Activated CD4-positive, alpha-beta T cell treated with anti-CD3 and anti-CD28 coated beads for 36 hours (primary cell): ENCODE measurements at regions not wholly inside any gene's neighbourhood (a gene's known extent, or its start where the extent isn't known, plus 50 kb on each side); places are given as distances from the start of the nearest gene placed in this dataset.

Source experiments
- ATAC-seq: fragments of 200-7000 bp; cut with Tn5 transposase; one replicate; pipeline ENCODE4 v1.10.0; 2021; ENCODE audit warnings: mild to moderate bottlenecking, moderate library complexity
- CTCF ChIA-PET: fragments of 350-600 bp; sonication (Branson Sonifier 250); formaldehyde crosslinking; loops from one replicate; lab custom pipeline; 2021; ENCODE audit warnings: antibody characterized with exemption; lab: Charles Lee
- POLR2A ChIA-PET: fragments of 350-600 bp; sonication (Branson Sonifier 250); formaldehyde crosslinking; loops from one replicate; lab custom pipeline; 2021; ENCODE audit warnings: antibody characterized with exemption, inconsistent platforms; lab: Charles Lee
- DNase-seq: peaks from one replicate; pipeline ENCODE4 v3.0.0-alpha.2; 2020
- H3K27ac Mint-ChIP-seq: one replicate; pipeline ENCODE4 v1.8.0; 2021; ENCODE audit warnings: mixed read lengths
- H3K27me3 Mint-ChIP-seq: one replicate; pipeline ENCODE4 v1.8.0; 2021; ENCODE audit warnings: mixed read lengths
- H3K36me3 Mint-ChIP-seq: one replicate; pipeline ENCODE4 v1.8.0; 2021; ENCODE audit warnings: low read depth, mixed read lengths
- H3K4me1 Mint-ChIP-seq: one replicate; pipeline ENCODE4 v1.8.0; 2021; ENCODE audit warnings: mixed read lengths
- H3K4me3 Mint-ChIP-seq: one replicate; pipeline ENCODE4 v1.8.0; 2021; ENCODE audit warnings: mild to moderate bottlenecking, moderate library complexity, mixed read lengths
- H3K9me3 Mint-ChIP-seq: one replicate; pipeline ENCODE4 v1.8.0; 2021; ENCODE audit warnings: low read depth, mixed read lengths
- intact Hi-C, 2 experiments: fragments of 100-400 bp; cut with DNase I in 1 of 2; cut with micrococcal nuclease in 1 of 2; formaldehyde crosslinking; loops; one replicate each; pipeline versions ENCODE4 v1.14.2 to v1.15.1; 2022 to 2024; cut with DNase I, micrococcal nuclease

DNA sequence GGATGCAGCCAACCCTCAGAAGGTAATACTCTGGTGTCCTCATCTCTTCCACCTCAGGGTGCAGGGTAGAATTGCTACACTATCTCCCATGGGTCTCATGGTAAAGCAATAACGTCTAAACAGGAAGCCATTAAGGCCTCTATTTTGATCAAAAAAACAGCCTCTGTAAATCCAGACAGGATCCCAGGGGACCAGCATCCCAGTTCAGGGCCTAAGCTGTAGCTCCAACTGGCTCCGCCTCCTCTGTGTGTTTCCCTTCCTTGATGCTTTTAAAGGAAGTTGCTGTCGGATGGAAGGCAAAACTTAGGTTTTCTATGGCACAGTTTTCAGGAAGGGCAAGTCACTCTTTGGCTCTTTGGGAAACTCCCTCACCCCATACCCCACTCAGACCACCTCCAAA is 222.0 kb downstream of the MAFB start:
- DNase-seq: no peak
- intact Hi-C loops: no loop called here
- Mint-ChIP-seq H3K9me3 (no peaks in the 10 kb centered on the region), H3K27me3 (peaks cover 2% of the 10 kb centered on the region), H3K4me3 (no peak overlapping the region), H3K4me1 (no peaks in the 10 kb centered on the region), H3K27ac (no peak overlapping the region), H3K36me3 (no peaks in the 10 kb centered on the region)
- no peak for ATAC-seq
- ChIA-PET POLR2A (no interaction called here), CTCF (no interaction called here)

DNA sequence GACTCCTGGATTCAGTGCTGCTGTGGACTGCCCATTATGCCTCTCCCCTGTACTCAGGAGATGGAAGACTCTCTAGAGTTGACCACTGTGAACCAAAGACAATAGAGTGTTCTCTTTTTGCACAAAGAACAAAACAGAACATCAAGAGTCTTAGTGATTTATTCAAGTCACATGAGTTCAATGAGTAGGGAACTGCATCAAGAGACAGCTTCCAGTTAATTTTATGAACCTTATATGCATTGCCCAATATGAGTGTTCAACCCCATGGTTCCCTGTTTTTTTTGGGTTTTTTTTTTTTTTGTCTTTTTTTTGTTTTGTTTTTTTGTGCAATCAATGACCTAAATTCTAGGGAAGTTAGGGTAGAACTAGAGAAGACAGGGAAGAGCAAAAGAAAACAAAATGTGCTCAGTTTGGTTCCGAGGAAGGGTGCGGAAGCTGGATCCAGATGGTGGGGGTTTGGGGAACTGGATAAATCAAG is 224.3 kb downstream of the MAFB start:
- Mint-ChIP-seq H3K27me3 (peaks cover 4% of the 10 kb centered on the region), H3K27ac (no peak overlapping the region), H3K4me1 (no peaks in the 10 kb centered on the region), H3K4me3 (no peak overlapping the region), H3K9me3 (no peaks in the 10 kb centered on the region), H3K36me3 (no peaks in the 10 kb centered on the region)
- ChIA-PET POLR2A (interaction anchor here (0.7 kb wide), 1 partner anchor 332 kb away, joined by 6 read pairs; no protein-coding TSS in a partner anchor), CTCF (no interaction called here)
- intact Hi-C loops: no loop called here
- no peak for DNase-seq
- ATAC-seq: no peak

DNA sequence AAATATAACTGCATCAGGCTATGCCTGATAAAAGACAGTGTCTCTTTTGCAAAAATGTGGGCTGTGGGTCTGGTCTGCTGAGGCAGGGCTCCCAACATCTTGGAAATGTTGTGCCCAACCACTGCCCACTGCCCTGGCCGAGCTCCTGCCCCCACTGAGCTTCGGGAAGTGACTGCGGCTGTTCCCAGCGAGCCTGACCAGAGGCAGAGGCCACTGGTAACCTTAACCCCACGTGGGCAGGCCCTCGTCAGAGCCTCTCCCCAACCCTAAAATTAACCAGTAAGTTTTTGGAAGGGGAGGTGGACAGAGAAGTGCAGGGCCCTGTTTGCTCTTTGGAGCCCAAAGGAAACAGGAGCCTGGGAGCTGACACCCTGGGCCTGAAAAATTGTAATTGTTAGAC is 225.9 kb downstream of the MAFB start:
- POLR2A ChIA-PET: no interaction called here

DNA sequence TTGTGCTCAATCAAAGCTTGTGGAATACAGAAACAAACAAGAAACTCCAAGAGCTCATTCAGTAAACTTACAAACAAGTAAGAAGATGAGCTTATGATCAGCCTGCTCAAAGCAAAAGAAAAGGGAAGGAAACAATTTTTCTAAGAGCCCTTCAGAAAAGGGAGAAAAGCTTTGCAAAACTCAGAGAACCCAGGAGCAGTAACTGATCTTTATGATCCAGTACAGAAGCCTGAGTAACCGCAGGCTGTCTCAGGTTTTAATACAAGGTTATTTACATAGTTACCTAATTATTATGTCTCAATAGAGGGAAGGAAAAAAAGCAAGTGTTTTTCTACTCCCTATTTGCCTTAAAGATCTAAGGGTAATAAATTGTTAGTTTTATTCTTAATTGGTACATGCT is 226.5 kb downstream of the MAFB start:
- H3K27me3 Mint-ChIP-seq: peaks cover 4% of the 10 kb centered on the region
- DNase-seq (no peak), ATAC-seq (no peak)
- intact Hi-C loops: no loop called here
- no peaks in the 10 kb centered on the region for H3K9me3 Mint-ChIP-seq
- no peak overlapping the region for H3K27ac Mint-ChIP-seq
- CTCF ChIA-PET: interaction anchor here (0.7 kb wide), 1 partner anchor 56 kb away, joined by 3 read pairs; no protein-coding TSS in a partner anchor
- no peaks in the 10 kb centered on the region for H3K4me1 Mint-ChIP-seq
- POLR2A ChIA-PET: no interaction called here
- H3K4me3 Mint-ChIP-seq: no peak overlapping the region
- H3K36me3 Mint-ChIP-seq: no peaks in the 10 kb centered on the region

More for the DNA sequence above, 225.9 kb downstream of the MAFB start:
- no peaks in the 10 kb centered on the region for H3K4me1 Mint-ChIP-seq
- H3K36me3 Mint-ChIP-seq: no peaks in the 10 kb centered on the region
- no peak overlapping the region for H3K4me3 Mint-ChIP-seq
- H3K27me3 Mint-ChIP-seq: peaks cover 4% of the 10 kb centered on the region
- DNase-seq (no peak), ATAC-seq (no peak)
- intact Hi-C loops: no loop called here
- no peaks in the 10 kb centered on the region for H3K9me3 Mint-ChIP-seq
- H3K27ac Mint-ChIP-seq: no peak overlapping the region
- CTCF ChIA-PET: no interaction called here

DNA sequence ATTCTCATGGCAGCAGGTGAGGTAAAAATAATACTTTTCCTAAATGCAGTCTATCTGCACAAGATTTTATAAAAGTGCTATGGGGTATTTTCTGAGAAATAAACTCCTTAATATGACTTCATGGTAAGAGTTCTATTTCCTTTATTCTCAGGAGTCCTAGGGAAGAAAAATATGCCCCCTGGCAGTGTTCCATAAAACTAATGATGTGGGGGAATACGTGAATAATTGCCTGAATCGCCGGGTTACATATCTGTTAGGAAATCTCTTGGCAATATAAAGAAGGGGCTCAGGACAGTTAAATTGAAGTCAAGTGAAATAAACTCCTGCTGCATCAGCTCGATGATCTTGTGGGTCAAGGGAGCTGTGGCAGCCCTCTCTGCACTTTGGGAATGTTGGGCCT is 229.7 kb downstream of the MAFB start:
- no peaks in the 10 kb centered on the region for H3K4me1 Mint-ChIP-seq
- ChIA-PET POLR2A (no interaction called here), CTCF (no interaction called here)
- no peak overlapping the region for H3K4me3 Mint-ChIP-seq
- H3K36me3 Mint-ChIP-seq: no peaks in the 10 kb centered on the region
- DNase-seq: no peak
- intact Hi-C loops: no loop called here
- peaks cover 4% of the 10 kb centered on the region for H3K27me3 Mint-ChIP-seq
- ATAC-seq: no peak
- H3K9me3 Mint-ChIP-seq: no peaks in the 10 kb centered on the region
- no peak overlapping the region for H3K27ac Mint-ChIP-seq

DNA sequence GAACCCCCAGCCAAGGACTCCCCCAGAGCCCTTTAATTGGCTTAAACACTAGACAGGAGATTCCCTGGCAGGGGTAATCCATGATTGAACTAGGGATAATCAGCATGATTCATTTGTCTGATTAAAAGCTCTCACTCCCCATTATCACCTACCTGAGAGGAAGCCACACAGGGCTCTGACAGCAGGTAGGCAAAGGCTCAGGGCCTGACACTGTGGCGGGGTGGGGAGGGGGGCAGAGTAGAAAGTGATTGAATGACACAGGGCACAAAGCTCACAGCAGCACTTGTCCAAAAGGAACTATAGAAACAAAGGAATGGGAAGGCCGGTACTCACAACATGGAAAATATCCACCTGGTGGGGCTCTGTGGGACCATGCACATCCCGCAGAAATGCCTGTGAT is 231.6 kb downstream of the MAFB start:
- no peak overlapping the region for H3K27ac Mint-ChIP-seq
- DNase-seq: no peak
- ChIA-PET POLR2A (no interaction called here), CTCF (no interaction called here)
- H3K9me3 Mint-ChIP-seq: no peaks in the 10 kb centered on the region
- no peak overlapping the region for H3K4me3 Mint-ChIP-seq
- H3K27me3 Mint-ChIP-seq: peaks cover 4% of the 10 kb centered on the region
- ATAC-seq: no peak
- no peaks in the 10 kb centered on the region for H3K36me3 Mint-ChIP-seq
- H3K4me1 Mint-ChIP-seq: no peaks in the 10 kb centered on the region
- intact Hi-C loops: no loop called here

DNA sequence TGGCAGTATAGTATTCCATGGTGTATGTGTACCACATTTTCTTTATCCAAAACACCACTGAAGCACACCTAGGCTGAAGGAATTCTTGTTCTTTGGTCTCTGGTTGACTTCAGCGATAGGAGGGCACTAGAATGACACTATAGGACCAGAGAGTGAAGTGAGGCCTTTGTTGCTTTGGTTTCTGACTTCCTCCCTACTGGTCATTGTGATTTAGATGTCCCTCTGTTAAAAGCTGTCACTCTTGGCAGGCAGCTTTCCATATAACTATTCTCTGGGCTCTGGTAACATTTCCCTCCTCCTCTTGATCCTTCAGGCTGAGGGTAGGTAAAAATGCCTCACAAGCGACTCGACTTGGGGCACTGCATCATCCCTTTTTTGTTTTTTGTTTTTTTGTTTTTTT is 236.3 kb downstream of the MAFB start:
- DNase-seq: no peak
- no peaks in the 10 kb centered on the region for H3K4me1 Mint-ChIP-seq
- H3K4me3 Mint-ChIP-seq: no peak overlapping the region
- H3K27me3 Mint-ChIP-seq: peaks cover 6% of the 10 kb centered on the region
- no peak for ATAC-seq
- ChIA-PET POLR2A (no interaction called here), CTCF (no interaction called here)
- no peaks in the 10 kb centered on the region for H3K9me3 Mint-ChIP-seq
- intact Hi-C loops: no loop called here
- H3K27ac Mint-ChIP-seq: no peak overlapping the region
- H3K36me3 Mint-ChIP-seq: no peaks in the 10 kb centered on the region

DNA sequence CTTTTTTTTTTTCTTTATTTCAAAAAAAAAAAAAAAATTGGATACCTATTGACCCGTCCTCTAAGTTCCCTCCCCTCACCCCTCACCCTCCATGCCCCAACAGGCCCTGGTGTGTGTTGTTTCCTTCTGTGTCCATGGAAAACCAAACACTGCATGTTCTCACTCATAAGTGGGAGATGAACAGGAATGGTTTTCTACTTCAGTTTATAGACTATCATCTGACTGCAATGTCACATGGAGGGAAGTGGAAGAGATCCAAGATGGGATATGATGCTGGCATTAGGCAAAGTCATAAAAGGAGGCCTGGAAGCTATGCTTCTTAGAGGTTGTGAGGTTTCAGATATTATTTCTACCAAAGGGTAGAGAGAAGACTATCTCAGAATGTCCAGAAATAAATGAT is 237.5 kb downstream of the MAFB start:
- Mint-ChIP-seq H3K36me3 (no peaks in the 10 kb centered on the region), H3K27me3 (peaks cover 9% of the 10 kb centered on the region), H3K4me1 (no peaks in the 10 kb centered on the region), H3K4me3 (no peak overlapping the region), H3K9me3 (no peaks in the 10 kb centered on the region), H3K27ac (no peak overlapping the region)
- intact Hi-C loops: no loop called here
- ATAC-seq (no peak), DNase-seq (no peak)
- POLR2A ChIA-PET: no interaction called here
- CTCF ChIA-PET: no interaction called here

DNA sequence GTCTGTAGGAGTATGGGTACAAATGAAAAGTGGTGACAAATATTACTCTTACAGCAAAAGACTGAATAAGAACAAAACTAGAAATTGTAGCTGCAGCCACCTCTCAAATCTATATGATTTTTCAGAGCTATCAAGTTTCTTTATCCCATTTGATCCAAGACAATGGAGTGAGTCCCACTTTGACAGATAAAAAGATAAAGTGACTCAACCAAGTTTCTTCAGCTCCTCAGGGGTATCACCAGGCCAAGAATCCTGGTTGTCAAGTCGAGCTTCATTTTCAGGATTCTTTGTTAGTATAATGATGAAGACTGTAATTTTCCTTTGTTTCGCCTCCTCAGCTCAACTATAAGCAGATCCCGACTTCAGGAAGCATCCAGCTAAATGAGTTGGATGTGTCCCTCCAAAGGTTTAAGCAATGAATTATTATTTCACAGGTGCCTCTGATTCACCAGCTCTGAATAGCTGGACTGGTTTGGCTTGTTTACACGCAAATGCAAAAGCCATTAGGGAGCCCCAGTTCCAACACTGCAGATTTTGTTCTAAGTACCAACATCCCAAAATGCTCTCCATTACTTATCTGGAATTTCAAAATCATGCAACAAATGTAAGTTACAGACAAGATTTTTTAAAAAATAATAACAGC is 238.9 kb downstream of the MAFB start:
- Mint-ChIP-seq H3K4me3 (no peak overlapping the region), H3K27ac (no peak overlapping the region), H3K4me1 (no peaks in the 10 kb centered on the region), H3K27me3 (peaks cover 9% of the 10 kb centered on the region), H3K36me3 (no peaks in the 10 kb centered on the region), H3K9me3 (no peaks in the 10 kb centered on the region)
- DNase-seq (no peak), ATAC-seq (no peak)
- CTCF ChIA-PET: no interaction called here
- POLR2A ChIA-PET: no interaction called here
- intact Hi-C loops: no loop called here

DNA sequence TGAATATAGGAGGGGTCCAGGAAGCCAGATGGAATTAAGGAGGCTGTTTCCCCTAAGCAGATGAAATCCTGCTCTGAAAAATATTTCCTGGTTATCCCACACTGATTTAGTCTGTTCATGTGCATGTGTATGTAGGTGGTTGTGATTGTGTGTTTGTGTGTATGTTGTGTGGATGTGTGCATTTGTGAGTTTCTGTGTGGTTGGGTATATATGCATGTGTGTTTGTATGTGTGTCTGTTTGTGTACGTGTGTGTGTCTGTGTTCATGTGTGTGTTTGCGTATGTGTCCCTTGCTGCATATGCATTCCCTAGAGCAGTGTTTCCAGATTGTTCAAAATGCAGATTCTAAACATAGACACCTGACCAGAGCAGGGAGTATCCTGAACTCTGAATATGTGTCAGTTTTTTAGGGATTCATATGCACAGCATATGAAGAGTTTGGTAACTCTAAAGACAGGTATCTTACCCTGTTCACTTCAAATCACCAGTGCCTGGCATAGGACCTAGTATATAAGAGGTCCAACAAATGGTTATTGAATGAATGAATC is 239.8 kb downstream of the MAFB start:
- Mint-ChIP-seq H3K36me3 (no peaks in the 10 kb centered on the region), H3K4me1 (no peaks in the 10 kb centered on the region), H3K9me3 (no peaks in the 10 kb centered on the region), H3K27me3 (peaks cover 10% of the 10 kb centered on the region), H3K27ac (no peak overlapping the region), H3K4me3 (no peak overlapping the region)
- ChIA-PET POLR2A (no interaction called here), CTCF (no interaction called here)
- ATAC-seq (no peak), DNase-seq (no peak)
- intact Hi-C loops: no loop called here

DNA sequence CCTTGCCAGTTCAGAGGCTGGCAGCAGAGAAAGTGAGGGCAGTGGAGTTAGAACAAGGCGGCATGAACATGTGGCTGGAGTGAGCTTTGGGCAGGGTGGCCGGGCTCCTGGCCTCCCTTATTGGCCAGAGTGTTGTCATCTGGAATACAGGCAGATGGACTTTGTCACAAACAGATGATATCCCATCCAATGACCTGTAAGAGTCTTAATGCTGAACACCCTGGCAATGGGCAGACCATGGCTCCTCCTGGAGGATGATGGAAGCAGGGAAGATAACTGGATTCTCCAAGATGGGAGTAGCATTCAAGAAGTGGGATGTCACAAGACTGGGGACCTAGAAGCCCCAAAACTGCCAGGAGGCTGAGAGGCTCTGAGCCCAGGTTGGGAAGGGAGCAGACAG is 242.1 kb downstream of the MAFB start:
- Mint-ChIP-seq H3K36me3 (no peaks in the 10 kb centered on the region), H3K4me1 (no peaks in the 10 kb centered on the region), H3K27ac (no peak overlapping the region), H3K27me3 (peaks cover 10% of the 10 kb centered on the region), H3K4me3 (no peak overlapping the region), H3K9me3 (no peaks in the 10 kb centered on the region)
- CTCF ChIA-PET: no interaction called here
- DNase-seq (no peak), ATAC-seq (no peak)
- POLR2A ChIA-PET: no interaction called here
- intact Hi-C loops: loop anchor here in 1 of 2 experiments (1.0 kb wide), 1 partner anchor 19 kb away; no protein-coding TSS in a partner anchor

DNA sequence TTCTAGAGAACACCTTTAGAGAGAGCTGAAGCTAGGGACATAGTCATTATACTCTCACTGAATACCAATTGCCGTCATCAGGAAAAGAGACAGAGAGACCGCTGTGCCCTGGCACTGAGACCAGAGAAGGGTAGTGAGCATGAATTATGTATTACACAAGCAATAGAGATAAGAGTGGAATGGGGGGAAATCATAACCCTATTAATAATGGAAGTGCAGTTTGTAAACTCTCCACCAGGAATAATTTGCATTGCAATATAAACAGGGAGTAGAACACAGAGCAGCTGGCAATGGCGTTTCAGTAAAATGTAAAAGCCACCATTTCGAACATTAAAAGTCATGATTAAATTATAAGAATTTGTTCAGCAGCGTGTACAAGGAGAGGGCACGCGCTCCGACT is 244.5 kb downstream of the MAFB start:
- DNase-seq: no peak
- ATAC-seq: no peak
- Mint-ChIP-seq H3K4me1 (no peaks in the 10 kb centered on the region), H3K9me3 (no peaks in the 10 kb centered on the region), H3K27me3 (peaks cover 12% of the 10 kb centered on the region), H3K4me3 (no peak overlapping the region), H3K36me3 (no peaks in the 10 kb centered on the region), H3K27ac (no peak overlapping the region)
- ChIA-PET POLR2A (no interaction called here), CTCF (no interaction called here)
- intact Hi-C loops: no loop called here
